Type B pancreatic cell (in vitro differentiated cells): ENCODE measurements at regions not wholly inside any gene's neighbourhood (a gene's known extent, or its start where the extent isn't known, plus 50 kb on each side); places are given as distances from the start of the nearest gene placed in this dataset.

Experiments
- DNase-seq: peaks from one replicate; pipeline ENCODE4 v3.0.0; 2021; ENCODE audit warnings: mixed read lengths; ENCODE audit not compliant: unreplicated experiment; ENCODE audit errors: extremely low spot score
- H3K27ac Mint-ChIP-seq: 2 replicates; pipeline ENCODE4 v1.8.0; 2021; ENCODE audit warnings: mild to moderate bottlenecking, mixed read lengths
- H3K27me3 Mint-ChIP-seq: 2 replicates; pipeline ENCODE4 v1.8.0; 2021; ENCODE audit warnings: mixed read lengths
- H3K36me3 Mint-ChIP-seq: 2 replicates; pipeline ENCODE4 v1.8.0; 2021; ENCODE audit warnings: mixed read lengths
- H3K4me1 Mint-ChIP-seq: one replicate; pipeline ENCODE4 v1.8.0; 2021; ENCODE audit warnings: mixed read lengths; ENCODE audit not compliant: unreplicated experiment
- H3K4me3 Mint-ChIP-seq: 2 replicates; pipeline ENCODE4 v1.8.0; 2021; ENCODE audit warnings: mild to moderate bottlenecking, mixed read lengths
- H3K9me3 Mint-ChIP-seq: 2 replicates; pipeline ENCODE4 v1.8.0; 2021; ENCODE audit warnings: mixed read lengths
- TF ChIP-seq, protein P1 (sequence below): fragments of 200-600 bp; sonication (generic); conservative IDR thresholded peaks from 2 replicates; pipeline ENCODE4 v1.5.0; 2021; ENCODE audit warnings: antibody characterized with exemption, mild to moderate bottlenecking

DNA sequence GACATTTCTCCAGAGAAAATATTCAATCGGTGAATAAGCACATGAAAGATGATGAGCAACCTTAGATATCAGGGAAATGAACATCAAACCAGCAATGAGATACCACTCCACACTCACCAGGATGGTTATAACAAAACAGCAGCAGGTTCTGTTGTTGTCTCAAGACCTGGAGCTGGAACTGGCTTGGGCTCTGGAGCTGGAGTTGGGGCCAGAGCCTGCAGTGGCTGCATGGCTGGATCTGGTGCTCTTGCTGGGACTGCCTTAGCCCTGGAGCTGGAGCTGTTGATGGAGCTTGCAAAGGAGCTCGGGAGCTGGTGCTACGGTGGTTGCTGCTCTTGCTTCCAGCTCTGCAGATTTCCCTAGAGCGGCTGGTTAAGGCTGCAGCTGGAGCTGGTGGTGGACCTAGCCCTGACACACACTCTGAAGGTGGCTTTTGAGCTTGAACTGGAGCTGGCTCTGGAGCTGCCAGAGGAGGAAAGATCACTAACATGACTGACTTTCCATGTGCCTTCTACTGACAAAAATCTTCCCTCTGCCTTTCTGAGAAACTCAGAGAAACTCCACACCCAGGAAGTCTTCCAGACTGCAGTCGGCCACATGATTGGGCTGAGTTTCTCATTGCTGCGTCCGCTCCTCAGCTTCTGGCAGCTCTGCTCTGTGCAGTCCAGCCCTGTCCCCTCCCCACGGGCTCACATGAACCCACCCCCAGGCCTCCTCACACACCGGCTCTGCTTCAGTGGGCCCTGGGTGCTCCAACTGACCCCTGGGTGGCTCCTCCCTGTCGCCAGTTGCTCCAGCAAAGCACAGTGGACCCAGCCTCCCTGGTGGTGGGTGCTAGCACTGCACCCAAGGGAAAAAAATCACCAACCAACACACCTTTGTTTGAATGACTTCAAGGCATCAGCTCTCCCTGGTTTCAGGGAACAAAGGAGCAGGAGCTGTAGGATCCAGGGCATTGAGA lies 139.1 kb upstream of the FMN2 start:
- H3K27me3 Mint-ChIP-seq: peaks cover 3% of the 10 kb centered on the region
- H3K9me3 Mint-ChIP-seq: no peaks in the 10 kb centered on the region
- H3K36me3 Mint-ChIP-seq: no peaks in the 10 kb centered on the region
- DNase-seq: no peak
- no peak overlapping the region for H3K4me3 Mint-ChIP-seq
- no peaks in the 10 kb centered on the region for H3K4me1 Mint-ChIP-seq
- no peak overlapping the region for H3K27ac Mint-ChIP-seq
- TF ChIP-seq, protein P1, sequence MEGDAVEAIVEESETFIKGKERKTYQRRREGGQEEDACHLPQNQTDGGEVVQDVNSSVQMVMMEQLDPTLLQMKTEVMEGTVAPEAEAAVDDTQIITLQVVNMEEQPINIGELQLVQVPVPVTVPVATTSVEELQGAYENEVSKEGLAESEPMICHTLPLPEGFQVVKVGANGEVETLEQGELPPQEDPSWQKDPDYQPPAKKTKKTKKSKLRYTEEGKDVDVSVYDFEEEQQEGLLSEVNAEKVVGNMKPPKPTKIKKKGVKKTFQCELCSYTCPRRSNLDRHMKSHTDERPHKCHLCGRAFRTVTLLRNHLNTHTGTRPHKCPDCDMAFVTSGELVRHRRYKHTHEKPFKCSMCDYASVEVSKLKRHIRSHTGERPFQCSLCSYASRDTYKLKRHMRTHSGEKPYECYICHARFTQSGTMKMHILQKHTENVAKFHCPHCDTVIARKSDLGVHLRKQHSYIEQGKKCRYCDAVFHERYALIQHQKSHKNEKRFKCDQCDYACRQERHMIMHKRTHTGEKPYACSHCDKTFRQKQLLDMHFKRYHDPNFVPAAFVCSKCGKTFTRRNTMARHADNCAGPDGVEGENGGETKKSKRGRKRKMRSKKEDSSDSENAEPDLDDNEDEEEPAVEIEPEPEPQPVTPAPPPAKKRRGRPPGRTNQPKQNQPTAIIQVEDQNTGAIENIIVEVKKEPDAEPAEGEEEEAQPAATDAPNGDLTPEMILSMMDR: peak; percentile 61

DNA sequence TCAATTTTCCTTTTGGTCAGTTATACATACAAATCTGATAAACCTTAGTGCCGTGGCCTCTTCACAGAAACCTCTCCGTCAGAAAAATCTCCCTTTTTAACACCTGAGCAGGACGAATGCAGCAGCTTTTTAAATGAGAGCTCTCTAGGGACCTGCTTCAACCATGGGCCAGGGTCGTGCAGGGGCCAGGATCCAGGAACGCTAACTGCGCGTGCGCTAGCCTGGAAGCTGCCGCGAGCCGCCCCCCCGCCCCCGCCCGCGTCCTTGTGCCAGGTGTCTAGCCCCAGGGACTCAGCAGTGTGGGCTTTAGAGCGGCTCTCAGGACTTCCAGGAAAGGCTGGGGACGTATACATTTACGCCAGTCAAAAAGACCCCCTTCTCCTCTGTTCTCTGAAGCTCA lies 136.8 kb upstream of the FMN2 start:
- TF ChIP-seq, protein P1: no peak
- H3K4me1 Mint-ChIP-seq: no peaks in the 10 kb centered on the region
- no peak overlapping the region for H3K27ac Mint-ChIP-seq
- no peaks in the 10 kb centered on the region for H3K9me3 Mint-ChIP-seq
- no peaks in the 10 kb centered on the region for H3K36me3 Mint-ChIP-seq
- H3K4me3 Mint-ChIP-seq: no peak overlapping the region
- no peak for DNase-seq
- H3K27me3 Mint-ChIP-seq: peaks cover 8% of the 10 kb centered on the region

DNA sequence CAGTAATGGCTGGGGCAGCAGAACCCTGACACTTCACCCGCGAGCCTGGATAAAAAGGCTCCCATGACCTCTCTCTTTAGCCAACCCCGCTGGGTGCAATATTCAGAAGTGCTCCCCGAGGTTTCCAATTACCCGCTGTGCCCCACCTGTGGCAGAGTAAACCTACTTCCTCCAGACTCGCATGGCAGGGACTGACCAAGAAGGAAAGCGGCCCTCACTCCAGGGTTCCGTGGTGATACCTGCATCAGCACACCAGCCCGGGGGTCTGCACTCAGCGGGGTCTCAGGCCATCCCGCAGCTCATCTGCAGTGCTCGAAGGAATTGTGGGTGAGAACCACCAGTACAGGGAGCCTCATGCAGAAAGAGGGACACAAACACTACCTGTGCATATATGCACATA lies 136.3 kb upstream of the FMN2 start:
- Mint-ChIP-seq H3K27me3 (peaks cover 14% of the 10 kb centered on the region), H3K4me1 (no peaks in the 10 kb centered on the region), H3K9me3 (no peaks in the 10 kb centered on the region), H3K36me3 (no peaks in the 10 kb centered on the region), H3K4me3 (no peak overlapping the region), H3K27ac (no peak overlapping the region)
- DNase-seq: no peak
- TF ChIP-seq, protein P1: no peak

DNA sequence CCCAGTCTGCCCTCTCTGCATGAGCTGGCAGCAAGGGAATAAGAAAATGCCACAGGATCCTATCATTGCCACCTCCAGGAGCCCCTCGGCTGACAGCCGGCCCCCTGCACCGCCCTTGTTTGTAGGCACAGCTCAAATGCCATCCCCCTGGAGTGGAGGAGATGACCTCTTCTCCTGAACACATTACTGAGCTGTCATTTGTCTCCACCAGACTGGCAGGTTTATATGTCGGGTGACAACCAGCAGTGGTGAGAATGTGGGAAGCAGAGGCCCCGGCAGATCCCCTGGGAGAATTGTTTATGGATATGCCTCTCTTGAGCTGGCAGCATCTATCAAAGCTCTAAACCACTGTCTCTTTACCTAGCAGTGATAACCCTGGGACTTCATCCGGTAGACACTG lies 135.4 kb upstream of the FMN2 start:
- DNase-seq: no peak
- Mint-ChIP-seq H3K27me3 (peaks cover 19% of the 10 kb centered on the region), H3K9me3 (no peaks in the 10 kb centered on the region), H3K27ac (no peak overlapping the region), H3K4me3 (no peak overlapping the region), H3K36me3 (no peaks in the 10 kb centered on the region), H3K4me1 (no peaks in the 10 kb centered on the region)
- TF ChIP-seq, protein P1: no peak

DNA sequence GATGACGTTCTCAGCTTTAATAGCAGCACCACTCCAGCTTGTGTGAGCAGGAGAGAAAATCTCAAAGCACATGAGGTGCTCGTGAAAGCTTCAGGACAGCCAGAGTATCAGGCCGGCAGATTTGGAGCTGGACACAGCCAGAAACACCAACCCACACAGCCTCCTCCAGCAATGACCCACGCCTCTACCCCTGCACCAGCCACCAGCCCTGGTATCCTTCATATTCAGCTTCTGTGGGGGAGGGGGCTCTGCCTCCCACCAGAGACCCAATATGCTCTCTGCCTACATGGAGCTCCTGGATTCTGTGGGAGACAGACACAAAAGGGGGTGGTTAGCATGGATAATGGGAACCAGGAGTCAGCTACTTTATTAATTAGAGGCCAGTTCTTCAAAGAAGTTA lies 133.6 kb upstream of the FMN2 start:
- no peak overlapping the region for H3K4me3 Mint-ChIP-seq
- DNase-seq: no peak
- H3K27ac Mint-ChIP-seq: no peak overlapping the region
- H3K4me1 Mint-ChIP-seq: no peaks in the 10 kb centered on the region
- H3K27me3 Mint-ChIP-seq: peaks cover 19% of the 10 kb centered on the region
- H3K9me3 Mint-ChIP-seq: no peaks in the 10 kb centered on the region
- no peaks in the 10 kb centered on the region for H3K36me3 Mint-ChIP-seq
- TF ChIP-seq, protein P1: no peak
